ENCODE measurements at regions not wholly inside any gene's neighbourhood (a gene's known extent, or its start where the extent isn't known, plus 50 kb on each side); places are given as distances from the start of the nearest gene placed in this dataset.
"Not testable (repeated sequence)": the region's sequence is repeated elsewhere in the genome, so short reads cannot be mapped to it uniquely, and the experiment has no call there.

GRCh38 chr10:46202405-46202804 is 84.4 kb upstream of the ANTXRL start:
- not testable (repeated sequence) for TF ChIP-seq ARNTL (CRISPR knock-in tag; IDR thresholded peaks at IDR 0.05; ENCODE audit: borderline replicate concordance, low read depth); OSR1 (CRISPR knock-in tag; IDR thresholded peaks at IDR 0.05); ZNF565 (CRISPR knock-in tag; conservative IDR thresholded peaks at IDR 0.05; ENCODE audit: low read depth); TOX (CRISPR knock-in tag; IDR thresholded peaks at IDR 0.05; ENCODE audit: borderline replicate concordance); ZFP30 (CRISPR knock-in tag; IDR thresholded peaks at IDR 0.05); TCF4 (CRISPR knock-in tag; IDR thresholded peaks at IDR 0.05; ENCODE audit: borderline replicate concordance); SNAI2 (CRISPR knock-in tag; IDR thresholded peaks at IDR 0.05); ZNF70 (CRISPR knock-in tag; IDR thresholded peaks at IDR 0.05); ZFP3 (CRISPR knock-in tag; IDR thresholded peaks at IDR 0.05)
- TF ChIP-seq, protein P1, sequence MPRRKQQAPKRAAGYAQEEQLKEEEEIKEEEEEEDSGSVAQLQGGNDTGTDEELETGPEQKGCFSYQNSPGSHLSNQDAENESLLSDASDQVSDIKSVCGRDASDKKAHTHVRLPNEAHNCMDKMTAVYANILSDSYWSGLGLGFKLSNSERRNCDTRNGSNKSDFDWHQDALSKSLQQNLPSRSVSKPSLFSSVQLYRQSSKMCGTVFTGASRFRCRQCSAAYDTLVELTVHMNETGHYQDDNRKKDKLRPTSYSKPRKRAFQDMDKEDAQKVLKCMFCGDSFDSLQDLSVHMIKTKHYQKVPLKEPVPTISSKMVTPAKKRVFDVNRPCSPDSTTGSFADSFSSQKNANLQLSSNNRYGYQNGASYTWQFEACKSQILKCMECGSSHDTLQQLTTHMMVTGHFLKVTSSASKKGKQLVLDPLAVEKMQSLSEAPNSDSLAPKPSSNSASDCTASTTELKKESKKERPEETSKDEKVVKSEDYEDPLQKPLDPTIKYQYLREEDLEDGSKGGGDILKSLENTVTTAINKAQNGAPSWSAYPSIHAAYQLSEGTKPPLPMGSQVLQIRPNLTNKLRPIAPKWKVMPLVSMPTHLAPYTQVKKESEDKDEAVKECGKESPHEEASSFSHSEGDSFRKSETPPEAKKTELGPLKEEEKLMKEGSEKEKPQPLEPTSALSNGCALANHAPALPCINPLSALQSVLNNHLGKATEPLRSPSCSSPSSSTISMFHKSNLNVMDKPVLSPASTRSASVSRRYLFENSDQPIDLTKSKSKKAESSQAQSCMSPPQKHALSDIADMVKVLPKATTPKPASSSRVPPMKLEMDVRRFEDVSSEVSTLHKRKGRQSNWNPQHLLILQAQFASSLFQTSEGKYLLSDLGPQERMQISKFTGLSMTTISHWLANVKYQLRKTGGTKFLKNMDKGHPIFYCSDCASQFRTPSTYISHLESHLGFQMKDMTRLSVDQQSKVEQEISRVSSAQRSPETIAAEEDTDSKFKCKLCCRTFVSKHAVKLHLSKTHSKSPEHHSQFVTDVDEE (CRISPR knock-in tag; IDR thresholded peaks at IDR 0.05) = not testable (repeated sequence)
